Caco-2 (cell line): ENCODE measurements at regions not wholly inside any gene's neighbourhood (a gene's known extent, or its start where the extent isn't known, plus 50 kb on each side); places are given as distances from the start of the nearest gene placed in this dataset.

Experiments
- BruUV-seq: library from RNA; stranded (reverse); fragments of 400-500 nt; replicated peaks from 2 replicates; lab custom pipeline; 2021; lab: Mats Ljungman, UMichigan
- CTCF ChIA-PET: fragments of 300-600 bp; sonication (Branson Sonifier 250); formaldehyde crosslinking; loops from one replicate; lab custom pipeline; 2022; ENCODE audit warnings: antibody characterized with exemption; lab: Charles Lee
- POLR2A ChIA-PET: fragments of 300-600 bp; sonication (Branson Sonifier 250); formaldehyde crosslinking; loops from one replicate; lab custom pipeline; 2022; ENCODE audit warnings: antibody characterized with exemption; lab: Charles Lee
- DNase-seq, 2 experiments: peaks; one replicate each; pipeline versions ENCODE4 v3.0.0 to v3.0.0-alpha.2; 2020 to 2022
- H3K27me3 ChIP-seq: replicated peaks from 2 replicates; pipeline ENCODE4 v1.6.0; 2011; ENCODE audit warnings: low read length; ENCODE audit not compliant: control insufficient read depth, insufficient read depth
- H3K36me3 ChIP-seq: 2 replicates; pipeline ENCODE4 v1.5.1; 2011; ENCODE audit warnings: low read length; ENCODE audit not compliant: control insufficient read depth, insufficient read depth
- H3K4me1 ChIP-seq: fragments of 250-450 bp; sonication (Bioruptor Pico); 2 replicates; pipeline ENCODE4 v1.5.1; 2020; ENCODE audit warnings: mild to moderate bottlenecking
- H3K4me3 ChIP-seq: 2 replicates; pipeline ENCODE4 v1.5.1; 2011; ENCODE audit warnings: low read depth, mild to moderate bottlenecking, control low read depth, low read length
- H3K9me3 ChIP-seq: fragments of 250-450 bp; sonication (Bioruptor Pico); 2 replicates; pipeline ENCODE4 v1.5.1; 2020; ENCODE audit warnings: mild to moderate bottlenecking, moderate library complexity
- H3K27ac Mint-ChIP-seq: one replicate; pipeline ENCODE4 v1.8.0; 2022; ENCODE audit warnings: mixed read lengths; ENCODE audit not compliant: unreplicated experiment
- H3K27me3 Mint-ChIP-seq: one replicate; pipeline ENCODE4 v1.8.0; 2022; ENCODE audit warnings: mixed read lengths; ENCODE audit not compliant: insufficient read depth, unreplicated experiment
- H3K36me3 Mint-ChIP-seq: one replicate; pipeline ENCODE4 v1.8.0; 2022; ENCODE audit warnings: mild to moderate bottlenecking, mixed read lengths; ENCODE audit not compliant: insufficient read depth, unreplicated experiment
- H3K4me1 Mint-ChIP-seq: one replicate; pipeline ENCODE4 v1.8.0; 2022; ENCODE audit warnings: low read depth, mixed read lengths; ENCODE audit not compliant: unreplicated experiment
- H3K4me3 Mint-ChIP-seq: one replicate; pipeline ENCODE4 v1.8.0; 2022; ENCODE audit warnings: mild to moderate bottlenecking, moderate library complexity, mixed read lengths; ENCODE audit not compliant: unreplicated experiment
- H3K9me3 Mint-ChIP-seq: one replicate; pipeline ENCODE4 v1.8.0; 2022; ENCODE audit warnings: mixed read lengths; ENCODE audit not compliant: unreplicated experiment
- intact Hi-C: fragments of 100-400 bp; cut with micrococcal nuclease; formaldehyde crosslinking; loops from one replicate; pipeline ENCODE4 v1.10.0; 2022; ENCODE audit not compliant: unreplicated experiment
- TF ChIP-seq, protein P1 (sequence below), 2 experiments: fragments of 200-600 bp in 1 of 2; IDR thresholded peaks; 1 replicate in 1 of 2; 2 replicates in 1 of 2; pipeline versions ENCODE4 v1.5.1 to v1.8.0; 2011 to 2022; ENCODE audit warnings: antibody characterized with exemption in 1 of 2, control low read depth in 1 of 2, inconsistent platforms in 1 of 2, low read depth in 1 of 2, low read length in 1 of 2, mild to moderate bottlenecking in 1 of 2, moderate library complexity in 1 of 2; ENCODE audit not compliant: insufficient read depth in 1 of 2, severe bottlenecking in 1 of 2, unreplicated experiment in 1 of 2

DNA sequence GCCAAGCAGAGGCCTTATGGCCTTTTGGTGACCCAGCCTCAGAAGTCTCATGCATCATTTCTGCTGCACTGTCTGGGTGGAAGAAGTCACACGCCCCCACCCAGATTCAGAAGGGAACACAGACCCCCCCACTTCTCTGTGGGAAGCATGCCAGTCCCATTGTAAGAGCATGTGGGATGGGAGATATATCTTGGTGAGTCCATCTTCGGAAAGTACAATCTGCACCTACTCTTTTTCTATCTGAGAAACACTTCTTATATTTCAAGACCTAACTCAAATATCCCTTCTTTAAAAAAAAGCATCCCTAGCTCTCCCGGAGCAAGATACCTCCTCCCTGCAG is 159.6 kb upstream of the FGGY start:
- TF ChIP-seq, protein P1, sequence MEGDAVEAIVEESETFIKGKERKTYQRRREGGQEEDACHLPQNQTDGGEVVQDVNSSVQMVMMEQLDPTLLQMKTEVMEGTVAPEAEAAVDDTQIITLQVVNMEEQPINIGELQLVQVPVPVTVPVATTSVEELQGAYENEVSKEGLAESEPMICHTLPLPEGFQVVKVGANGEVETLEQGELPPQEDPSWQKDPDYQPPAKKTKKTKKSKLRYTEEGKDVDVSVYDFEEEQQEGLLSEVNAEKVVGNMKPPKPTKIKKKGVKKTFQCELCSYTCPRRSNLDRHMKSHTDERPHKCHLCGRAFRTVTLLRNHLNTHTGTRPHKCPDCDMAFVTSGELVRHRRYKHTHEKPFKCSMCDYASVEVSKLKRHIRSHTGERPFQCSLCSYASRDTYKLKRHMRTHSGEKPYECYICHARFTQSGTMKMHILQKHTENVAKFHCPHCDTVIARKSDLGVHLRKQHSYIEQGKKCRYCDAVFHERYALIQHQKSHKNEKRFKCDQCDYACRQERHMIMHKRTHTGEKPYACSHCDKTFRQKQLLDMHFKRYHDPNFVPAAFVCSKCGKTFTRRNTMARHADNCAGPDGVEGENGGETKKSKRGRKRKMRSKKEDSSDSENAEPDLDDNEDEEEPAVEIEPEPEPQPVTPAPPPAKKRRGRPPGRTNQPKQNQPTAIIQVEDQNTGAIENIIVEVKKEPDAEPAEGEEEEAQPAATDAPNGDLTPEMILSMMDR (IDR thresholded peaks at IDR 0.05; ENCODE audit: insufficient read depth in 1 of 2, low read depth in 1 of 2, low read length in 1 of 2, severe bottlenecking in 1 of 2, unreplicated experiment in 1 of 2): no peak
- Mint-ChIP-seq H3K9me3 (no peaks in the 10 kb centered on the region), H3K4me1 (peaks cover under 1% of the 10 kb centered on the region), H3K36me3 (no peaks in the 10 kb centered on the region), H3K4me3 (no peak overlapping the region), H3K27me3 (no peaks in the 10 kb centered on the region), H3K27ac (no peak overlapping the region)
- intact Hi-C loops: no loop called here
- ChIA-PET CTCF (no interaction called here), POLR2A (no interaction called here)
- no peaks in the 10 kb centered on the region for H3K36me3 ChIP-seq
- DNase-seq: no peak
- H3K9me3 ChIP-seq: no peaks in the 10 kb centered on the region
- H3K4me3 ChIP-seq: no peak overlapping the region
- no peaks in the 10 kb centered on the region for H3K27me3 ChIP-seq
- BruUV-seq: no TSS peak
- no peaks in the 10 kb centered on the region; the same call in none of the 2 replicates for H3K4me1 ChIP-seq

DNA sequence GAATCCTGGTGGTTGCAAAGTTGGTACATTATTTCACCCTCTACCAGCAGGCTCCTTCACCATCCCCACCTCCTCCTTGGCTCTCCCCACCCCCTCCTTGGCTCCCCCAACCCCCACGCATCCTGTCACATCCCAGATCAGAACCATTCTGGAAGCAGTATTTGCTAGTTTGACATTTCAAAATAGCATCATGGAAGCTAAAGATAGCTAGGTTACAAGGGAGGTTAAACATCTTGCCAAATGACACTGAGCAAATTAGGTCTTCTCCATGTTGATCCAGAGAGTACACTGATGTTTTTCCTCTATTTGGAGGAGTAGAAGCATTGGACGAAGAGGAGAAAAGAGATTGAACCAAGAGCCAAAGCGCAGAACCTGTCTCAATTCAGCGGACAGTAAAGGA is 158.9 kb upstream of the FGGY start:
- no peaks in the 10 kb centered on the region for H3K9me3 Mint-ChIP-seq
- H3K4me3 Mint-ChIP-seq: no peak overlapping the region
- intact Hi-C loops: no loop called here
- no peaks in the 10 kb centered on the region for H3K36me3 ChIP-seq
- peaks cover 8% of the 10 kb centered on the region for H3K4me1 Mint-ChIP-seq
- H3K27me3 Mint-ChIP-seq: no peaks in the 10 kb centered on the region
- no TSS peak for BruUV-seq
- H3K36me3 Mint-ChIP-seq: no peaks in the 10 kb centered on the region
- no peaks in the 10 kb centered on the region for H3K27me3 ChIP-seq
- H3K9me3 ChIP-seq: no peaks in the 10 kb centered on the region
- H3K27ac Mint-ChIP-seq: no peak overlapping the region
- TF ChIP-seq, protein P1 (IDR thresholded peaks at IDR 0.05; ENCODE audit: insufficient read depth in 1 of 2, low read depth in 1 of 2, low read length in 1 of 2, severe bottlenecking in 1 of 2, unreplicated experiment in 1 of 2): no peak
- no peak for DNase-seq
- H3K4me3 ChIP-seq: no peak overlapping the region
- ChIA-PET POLR2A (no interaction called here), CTCF (no interaction called here)
- peaks cover 6% of the 10 kb centered on the region for H3K4me1 ChIP-seq

DNA sequence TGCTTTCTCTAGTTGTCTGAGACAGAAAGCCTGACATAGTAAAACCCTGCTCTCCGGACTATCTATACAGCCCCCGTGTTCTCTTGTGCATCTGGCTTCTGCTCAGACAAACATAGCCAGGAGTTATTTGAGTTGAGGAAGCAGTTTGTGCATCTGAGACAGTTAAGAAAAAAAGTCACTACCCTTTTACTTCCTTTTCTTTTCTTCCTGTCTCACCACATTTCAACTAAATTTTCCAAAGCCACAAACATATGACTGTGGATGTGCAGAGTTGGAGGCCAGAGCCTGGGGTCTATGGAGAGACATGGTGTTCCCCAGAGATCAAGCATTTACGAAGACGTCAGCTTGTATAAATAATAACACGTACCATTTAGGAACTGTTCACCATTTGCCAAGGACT is 158.5 kb upstream of the FGGY start:
- ChIA-PET POLR2A (no interaction called here), CTCF (no interaction called here)
- Histone ChIP-seq H3K4me1 (peaks cover 9% of the 10 kb centered on the region), H3K27me3 (no peaks in the 10 kb centered on the region), H3K9me3 (no peaks in the 10 kb centered on the region), H3K36me3 (no peaks in the 10 kb centered on the region), H3K4me3 (no peak overlapping the region)
- no peaks in the 10 kb centered on the region for H3K27me3 Mint-ChIP-seq
- peaks cover 12% of the 10 kb centered on the region for H3K4me1 Mint-ChIP-seq
- no TSS peak for BruUV-seq
- no peak overlapping the region for H3K27ac Mint-ChIP-seq
- intact Hi-C loops: no loop called here
- DNase-seq: no peak
- TF ChIP-seq, protein P1 (IDR thresholded peaks at IDR 0.05; ENCODE audit: insufficient read depth in 1 of 2, low read depth in 1 of 2, low read length in 1 of 2, severe bottlenecking in 1 of 2, unreplicated experiment in 1 of 2): no peak
- H3K9me3 Mint-ChIP-seq: no peaks in the 10 kb centered on the region
- no peak overlapping the region for H3K4me3 Mint-ChIP-seq
- no peaks in the 10 kb centered on the region for H3K36me3 Mint-ChIP-seq
